ENCODE measurements at regions not wholly inside any gene's neighbourhood (a gene's known extent, or its start where the extent isn't known, plus 50 kb on each side); places are given as distances from the start of the nearest gene placed in this dataset.
"Not testable (repeated sequence)": the region's sequence is repeated elsewhere in the genome, so short reads cannot be mapped to it uniquely, and the experiment has no call there.

- no peak for DNase-seq (ENCODE audit: low read depth)
Measured at GRCh38 chr10:21057436-21057835, 160.3 kb upstream of the NEBL start.

- DNase-seq (ENCODE audit: low read depth): no peak
Measured at GRCh38 chr10:21056461-21056860, 159.3 kb upstream of the NEBL start.

GRCh38 chr10:21055339-21056135 lies 158.4 kb upstream of the NEBL start:
- DNase-seq (ENCODE audit: low read depth): no peak

GRCh38 chr10:21053953-21054690 lies 157.0 kb upstream of the NEBL start:
- no peak for DNase-seq (ENCODE audit: low read depth)

GRCh38 chr10:21052709-21053104 lies 155.6 kb upstream of the NEBL start:
- DNase-seq (ENCODE audit: low read depth): no peak

- DNase-seq (ENCODE audit: low read depth): no peak
Measured at GRCh38 chr10:21052072-21052708, 155.1 kb upstream of the NEBL start.

- no peak for DNase-seq (ENCODE audit: low read depth)
Measured at GRCh38 chr10:21049482-21049881, 152.4 kb upstream of the NEBL start.

- DNase-seq (ENCODE audit: low read depth): no peak
Measured at GRCh38 chr10:21048068-21048467, 151.0 kb upstream of the NEBL start.

- no peak for DNase-seq (ENCODE audit: low read depth)
Measured at GRCh38 chr10:21047511-21047910, 150.4 kb upstream of the NEBL start.

- DNase-seq (ENCODE audit: low read depth): no peak
Measured at GRCh38 chr10:21047096-21047495, 150.0 kb upstream of the NEBL start.

- no peak for DNase-seq (ENCODE audit: low read depth)
Measured at GRCh38 chr10:21043044-21043443, 145.9 kb upstream of the NEBL start.

GRCh38 chr10:21042536-21042935 lies 145.4 kb upstream of the NEBL start:
- no peak for DNase-seq (ENCODE audit: low read depth)

- no peak for DNase-seq (ENCODE audit: low read depth)
Measured at GRCh38 chr10:21041763-21042458, 144.8 kb upstream of the NEBL start.

GRCh38 chr10:21039721-21040120 lies 142.6 kb upstream of the NEBL start:
- no peak for DNase-seq (ENCODE audit: low read depth)

- DNase-seq (ENCODE audit: low read depth): no peak
Measured at GRCh38 chr10:21036757-21037156, 139.6 kb upstream of the NEBL start.

- not testable (repeated sequence) for DNase-seq (ENCODE audit: low read depth)
Measured at GRCh38 chr10:21034770-21035169, 137.7 kb upstream of the NEBL start.

GRCh38 chr10:21034241-21034640 lies 137.1 kb upstream of the NEBL start:
- DNase-seq (ENCODE audit: low read depth): no peak

GRCh38 chr10:21032587-21033319 lies 135.6 kb upstream of the NEBL start:
- DNase-seq (ENCODE audit: low read depth): no peak

GRCh38 chr10:21031232-21031795 lies 134.2 kb upstream of the NEBL start:
- no peak for DNase-seq (ENCODE audit: low read depth)

GRCh38 chr10:21030091-21030490 lies 133.0 kb upstream of the NEBL start:
- DNase-seq (ENCODE audit: low read depth): no peak

- DNase-seq (ENCODE audit: low read depth): no peak
Measured at GRCh38 chr10:21022821-21023220, 125.7 kb upstream of the NEBL start.

Measured in CMK (cell line).